ENCODE measurements at regions not wholly inside any gene's neighbourhood (a gene's known extent, or its start where the extent isn't known, plus 50 kb on each side); places are given as distances from the start of the nearest gene placed in this dataset.
"Not testable (repeated sequence)": the region's sequence is repeated elsewhere in the genome, so short reads cannot be mapped to it uniquely, and the experiment has no call there.

DNA sequence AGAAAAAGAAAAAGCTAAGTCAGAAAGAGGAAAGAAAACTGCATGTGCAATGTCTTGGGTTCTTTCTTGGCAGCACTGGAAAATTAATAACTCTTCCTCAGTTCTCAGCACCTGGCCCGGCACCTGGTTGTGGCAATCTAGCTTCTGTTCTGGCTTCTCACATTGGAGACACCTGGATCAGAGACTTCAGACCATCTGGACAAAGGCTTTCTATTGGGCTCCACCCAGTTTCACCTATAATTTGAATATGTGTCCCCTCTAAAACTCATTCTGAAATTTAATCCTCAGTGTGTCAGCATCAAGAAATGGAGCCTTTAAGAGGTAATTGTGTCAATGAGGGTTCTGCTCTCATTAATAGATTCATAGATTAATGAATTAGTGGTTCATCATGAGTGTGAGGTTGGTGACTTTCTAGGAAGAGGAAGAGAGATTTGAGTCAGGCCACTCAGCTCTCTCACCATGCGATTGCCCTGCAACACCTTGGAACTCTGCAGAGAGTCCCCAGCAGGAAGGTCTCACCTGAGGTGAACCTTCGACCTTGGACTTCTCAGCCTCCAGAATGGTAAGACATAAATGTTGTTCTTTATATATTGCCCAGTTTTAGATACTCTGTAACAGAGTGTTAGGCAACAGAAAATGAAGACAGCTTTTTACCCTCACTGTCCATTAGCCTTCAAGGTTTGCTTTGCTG is 679.9 kb downstream of the NTRK3 start:
- no peak for DNase-seq

GRCh38 chr15:87575896-87576473 is 680.6 kb downstream of the NTRK3 start:
- peak in 1 of 2 experiments; percentile 13 for DNase-seq

- no peak for DNase-seq
These were observed 683.0 kb downstream of the NTRK3 start for GRCh38 chr15:87573534-87573933.

DNA sequence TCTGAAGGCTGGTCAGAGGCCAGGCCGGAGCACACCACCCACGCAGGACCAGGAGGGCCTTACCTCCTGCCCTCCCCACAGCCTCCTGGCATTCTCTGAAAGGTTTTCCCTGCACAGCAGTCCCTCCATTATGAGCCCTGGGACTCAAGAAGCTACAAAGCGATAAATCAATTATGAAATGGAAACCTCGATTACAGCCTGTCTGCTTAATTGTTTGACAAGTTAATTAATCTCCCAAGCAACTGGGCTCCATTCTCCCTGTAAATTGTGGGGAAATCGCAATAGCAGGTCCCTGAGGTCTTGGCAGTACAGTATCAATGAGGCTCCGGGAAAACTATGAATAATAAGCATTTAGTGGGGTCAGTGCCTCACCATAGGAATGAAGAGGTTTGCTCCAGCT is 683.5 kb downstream of the NTRK3 start:
- no peak for DNase-seq

GRCh38 chr15:87572381-87572910 is 684.1 kb downstream of the NTRK3 start:
- no peak for DNase-seq

- DNase-seq, result no peak
These were observed 686.3 kb downstream of the NTRK3 start for GRCh38 chr15:87570206-87570605.

DNA sequence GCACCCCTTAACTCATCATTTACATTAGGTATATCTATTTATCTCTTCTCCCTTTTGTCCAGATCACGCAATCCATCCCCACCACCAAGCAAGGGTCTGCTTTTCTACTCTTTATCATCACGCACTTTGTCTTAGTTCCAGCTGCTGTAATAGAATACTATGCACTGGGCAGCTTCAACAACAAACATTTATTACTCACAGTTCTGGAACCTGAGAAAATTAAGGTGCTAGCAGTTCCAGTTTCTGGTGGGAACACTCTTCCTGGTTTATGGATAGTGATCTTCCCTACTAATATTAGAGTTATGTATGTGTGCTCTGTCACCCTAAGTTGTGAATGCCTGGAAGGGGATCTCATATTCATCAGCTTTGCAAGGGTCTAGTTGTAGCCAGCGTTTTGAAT is 687.0 kb downstream of the NTRK3 start:
- DNase-seq, result no peak

GRCh38 chr15:87567406-87568030 is 689.0 kb downstream of the NTRK3 start:
- DNase-seq, result peak in 1 of 2 experiments; percentile 36

DNA sequence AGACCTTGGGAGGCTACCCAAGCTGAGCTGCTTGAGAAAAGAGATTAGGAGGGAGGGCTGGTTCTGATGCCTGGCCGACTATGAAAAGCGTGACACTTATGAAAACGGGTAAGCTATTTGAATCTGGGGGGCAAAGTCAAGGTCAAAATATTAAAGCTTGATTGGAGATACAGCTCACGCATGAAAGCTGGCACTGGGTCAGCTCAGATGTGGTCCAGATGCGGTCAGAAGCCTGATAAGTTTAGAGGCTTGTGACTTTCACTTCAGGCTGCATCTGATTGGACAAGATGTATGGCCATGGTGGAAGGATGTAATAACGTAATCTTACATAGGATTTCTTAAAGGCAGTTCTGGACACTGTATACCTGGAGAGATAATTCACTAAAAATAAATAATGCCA is 690.3 kb downstream of the NTRK3 start:
- DNase-seq, result no peak

DNA sequence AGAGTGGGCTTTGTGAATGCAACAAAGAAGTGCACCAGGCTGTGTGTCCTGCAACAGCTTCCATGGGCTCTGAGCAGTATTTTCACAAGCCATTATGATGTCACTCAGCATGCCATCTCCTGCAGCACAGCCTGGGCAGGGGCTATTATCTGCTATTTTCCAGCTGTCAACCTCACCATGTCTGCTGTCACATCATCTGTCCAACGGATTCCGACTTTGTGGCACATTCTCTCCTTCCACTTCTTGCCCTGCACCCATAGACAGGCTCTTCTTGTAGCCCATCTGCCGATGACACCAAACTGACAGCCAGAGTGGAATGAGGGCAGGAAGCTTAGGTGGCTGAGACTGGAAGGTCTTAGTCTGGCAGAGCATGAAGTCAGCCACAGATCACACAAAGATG is 691.9 kb downstream of the NTRK3 start:
- DNase-seq, result no peak

DNA sequence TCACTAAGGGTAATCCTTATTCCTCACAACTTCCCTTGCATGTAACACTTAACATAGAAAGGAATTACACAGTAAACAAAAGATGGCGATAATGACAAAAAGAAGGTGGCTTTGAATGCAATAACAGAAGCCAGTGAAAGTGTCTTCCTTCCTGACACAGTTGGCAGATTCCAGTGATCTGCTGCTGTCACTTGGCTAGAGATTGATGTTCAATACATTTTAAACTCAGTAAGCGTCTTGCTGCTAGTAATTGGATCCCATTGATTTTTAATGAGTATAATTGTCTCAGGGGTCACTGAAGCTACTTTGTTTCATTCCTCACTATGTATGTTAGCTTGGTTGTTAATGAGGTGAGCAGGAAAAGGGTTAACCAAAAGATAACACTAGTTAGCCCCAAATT is 692.7 kb downstream of the NTRK3 start:
- no peak for DNase-seq

GRCh38 chr15:87562203-87562602 is 694.3 kb downstream of the NTRK3 start:
- no peak for DNase-seq

DNA sequence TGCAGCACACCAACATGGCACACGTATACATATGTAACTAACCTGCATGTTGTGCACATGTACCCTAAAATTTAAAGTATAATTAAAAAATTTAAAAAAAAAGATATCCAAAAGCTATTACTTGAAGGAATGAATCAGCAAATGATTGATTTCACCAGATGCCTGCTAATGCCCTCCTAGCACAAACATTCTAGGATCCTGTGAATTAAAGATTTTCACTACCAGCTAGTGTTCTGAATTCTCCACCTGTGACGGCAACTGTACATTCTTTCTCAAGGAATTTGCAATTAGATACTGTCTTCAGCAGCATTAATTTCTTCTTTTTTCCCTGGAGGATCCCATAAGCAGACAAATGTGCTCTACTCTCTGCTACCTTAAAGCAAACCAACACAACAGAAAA is 694.9 kb downstream of the NTRK3 start:
- no peak for DNase-seq

- DNase-seq, result no peak
These were observed 698.7 kb downstream of the NTRK3 start for GRCh38 chr15:87557881-87558280.

DNA sequence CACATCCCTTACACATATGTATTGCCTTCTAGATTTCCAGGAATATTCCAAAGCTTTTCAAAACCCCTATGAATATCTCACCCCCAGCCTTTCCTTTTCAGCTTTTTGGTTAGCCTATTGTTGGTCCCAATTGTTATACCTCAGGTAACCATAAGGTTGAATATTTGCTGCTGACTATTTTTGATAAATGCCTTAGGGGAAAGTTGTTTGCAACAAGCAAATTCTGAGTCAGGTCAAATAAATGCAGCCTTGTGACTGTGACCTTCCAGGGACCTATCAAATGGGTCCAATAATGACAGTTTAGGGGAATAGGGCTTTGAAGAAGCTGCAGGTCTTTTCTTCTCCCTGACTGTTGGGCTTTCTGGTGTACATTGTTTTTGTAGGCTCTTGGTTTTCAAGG is 699.7 kb downstream of the NTRK3 start:
- DNase-seq, result no peak

GRCh38 chr15:87549860-87550259 is 706.7 kb downstream of the NTRK3 start:
- no peak for DNase-seq

- peak in 1 of 2 experiments; percentile 2 for DNase-seq
These were observed 707.2 kb downstream of the NTRK3 start for GRCh38 chr15:87549296-87549695.

DNA sequence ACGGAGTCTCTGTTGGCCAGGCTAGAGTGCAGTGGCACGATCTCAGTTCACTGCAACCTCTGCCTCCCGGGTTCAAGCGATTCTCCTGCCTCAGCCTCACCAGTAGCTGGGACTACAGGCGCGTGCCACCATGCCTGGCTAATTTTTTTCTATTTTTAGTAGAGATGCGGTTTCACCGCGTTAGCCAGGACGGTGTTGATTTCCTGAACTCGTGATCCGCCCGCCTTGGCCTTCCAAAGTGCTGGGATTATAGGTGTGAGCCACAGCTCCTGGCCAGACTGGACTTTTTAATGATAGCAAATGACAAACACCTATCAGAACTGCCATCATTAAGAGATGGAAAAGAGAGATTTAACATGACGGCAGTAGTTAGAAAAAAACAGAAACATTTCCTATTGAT is 707.9 kb downstream of the NTRK3 start:
- DNase-seq, result not testable (repeated sequence)

DNA sequence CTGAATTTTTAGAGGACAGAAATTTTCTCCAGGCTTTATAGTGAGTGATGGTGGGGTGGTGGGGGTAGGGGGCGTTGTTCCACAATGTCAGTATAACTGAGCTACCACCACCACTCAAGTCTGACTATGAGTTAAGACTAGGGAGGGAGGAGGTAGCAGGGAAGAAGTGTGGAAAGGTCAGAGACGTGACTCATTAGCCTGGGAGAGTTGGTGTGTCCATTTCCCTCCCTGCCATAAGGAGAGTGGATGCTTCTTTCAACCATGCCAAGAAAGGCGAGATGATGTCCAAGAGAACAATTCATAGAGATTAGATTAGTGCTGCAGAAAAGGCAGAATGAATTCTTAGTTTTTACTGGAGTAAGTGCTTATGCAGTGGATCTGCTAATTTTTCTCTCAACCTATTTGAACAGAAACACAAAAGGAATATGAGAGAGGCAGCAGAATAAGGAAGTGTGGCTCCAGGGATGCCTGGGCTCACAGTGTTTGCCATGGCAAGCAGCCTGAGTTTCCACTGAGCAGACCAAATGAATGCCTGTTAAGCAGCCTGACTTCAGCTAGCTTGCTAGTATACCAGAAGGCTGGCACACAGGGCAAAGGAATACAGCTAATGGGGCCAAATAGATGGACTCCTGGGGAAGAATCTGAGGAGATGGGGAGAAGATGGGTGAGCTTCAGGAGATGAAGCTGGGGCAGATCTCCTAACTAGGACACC is 708.9 kb downstream of the NTRK3 start:
- peak in 1 of 2 experiments; percentile 55 for DNase-seq

DNA sequence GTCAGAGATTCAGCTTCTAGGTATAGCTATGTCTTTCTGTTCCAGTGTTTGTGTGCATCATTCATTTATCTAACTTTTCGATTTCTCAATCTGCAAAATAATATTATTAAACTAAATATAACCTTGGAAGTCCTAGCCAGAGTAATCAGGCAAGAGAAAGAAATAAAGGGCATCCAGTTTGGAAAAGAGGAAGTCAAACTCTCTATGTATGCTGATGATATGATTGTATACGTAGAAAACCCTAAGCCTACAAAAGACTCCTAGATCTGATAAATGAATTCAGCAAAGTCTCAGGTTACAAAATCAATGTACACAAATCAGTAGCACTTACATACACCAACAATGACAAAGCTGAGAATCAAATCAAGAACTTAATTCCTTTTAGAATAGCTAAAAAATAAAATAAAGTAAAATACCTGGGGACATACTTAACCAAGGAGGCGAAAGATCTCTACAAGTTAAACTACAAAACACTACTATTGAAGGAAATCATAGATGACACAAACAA is 718.2 kb downstream of the NTRK3 start:
- no peak for DNase-seq

GRCh38 chr15:87537295-87537694 is 719.2 kb downstream of the NTRK3 start:
- DNase-seq, result no peak

DNA sequence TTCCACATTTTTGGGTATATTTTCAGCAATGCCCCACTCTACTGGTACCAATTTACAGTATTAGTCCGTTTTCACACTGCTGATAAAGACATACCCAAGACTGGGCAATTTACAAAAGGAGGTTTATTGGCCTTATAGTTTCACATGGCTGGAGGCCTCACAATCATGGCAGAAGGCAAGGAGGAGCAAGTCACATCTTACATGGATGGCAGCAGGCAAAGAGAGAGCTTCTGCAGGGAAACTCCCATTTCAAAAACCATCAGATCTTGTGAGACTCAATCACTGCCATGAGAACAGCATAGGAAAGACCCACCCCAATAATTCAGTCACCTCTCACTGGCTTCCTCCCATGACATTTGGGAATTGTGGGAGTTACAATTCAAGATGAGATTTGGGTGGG is 722.9 kb downstream of the NTRK3 start:
- DNase-seq, result not testable (repeated sequence)

GRCh38 chr15:87528873-87529272 is 727.7 kb downstream of the NTRK3 start:
- no peak for DNase-seq

All from NCI-H446 (cell line).